ENCODE measurements at regions not wholly inside any gene's neighbourhood (a gene's known extent, or its start where the extent isn't known, plus 50 kb on each side); places are given as distances from the start of the nearest gene placed in this dataset.

DNA sequence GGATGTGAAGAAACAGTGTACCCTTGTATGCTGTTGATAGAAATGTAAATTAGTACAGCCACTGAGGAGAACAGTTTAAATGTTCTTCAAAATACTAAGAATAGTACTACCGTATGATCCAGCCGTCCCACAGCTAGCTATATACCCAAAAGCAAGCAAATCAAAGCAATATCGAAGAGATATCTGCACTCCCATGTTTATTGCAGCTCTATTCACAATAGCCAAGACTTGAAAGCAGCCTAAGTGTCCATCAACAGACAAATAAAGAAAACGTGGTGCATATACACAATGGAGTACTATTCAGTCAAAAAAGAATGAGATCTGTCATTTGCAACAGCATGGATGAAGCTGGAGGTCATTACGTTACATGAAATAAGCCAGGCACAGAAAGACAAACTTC is 88.5 kb upstream of the SLC38A4 start:
- no peak for DNase-seq

- peak; percentile 19 for DNase-seq
Observed at GRCh38 chr12:46915082-46915481, 89.3 kb upstream of the SLC38A4 start.

- DNase-seq = peak; percentile 70
Observed at GRCh38 chr12:46915836-46916235, 90.0 kb upstream of the SLC38A4 start.

DNA sequence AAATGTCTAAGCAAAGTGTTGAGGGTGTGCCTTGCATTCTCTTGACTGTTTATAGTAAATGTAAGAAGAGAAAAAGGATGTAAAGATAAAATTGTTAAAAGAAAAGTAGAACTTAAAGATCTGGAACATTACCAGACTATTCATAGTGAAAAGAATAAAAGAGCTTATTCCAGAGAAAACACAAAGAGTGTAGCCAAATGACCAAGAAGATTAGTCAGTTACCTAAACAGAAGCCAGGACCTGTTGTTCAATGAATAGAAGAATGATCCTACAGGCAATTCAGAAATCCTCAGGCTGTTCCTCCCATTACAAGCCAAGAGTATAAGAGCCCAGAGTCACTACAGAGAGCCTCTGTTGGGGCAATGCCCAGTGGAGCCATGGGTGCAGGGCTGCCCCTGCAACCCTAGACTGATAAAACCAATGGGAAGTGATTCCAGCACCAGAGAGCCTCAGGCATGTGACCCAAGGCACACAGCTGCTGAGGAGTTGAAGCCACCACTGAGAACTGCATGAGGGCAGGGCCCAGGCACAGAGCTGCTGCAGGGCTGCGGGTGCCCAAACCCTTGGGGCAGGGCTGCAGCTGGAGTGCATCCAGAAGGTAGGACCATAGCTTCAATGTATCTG is 91.1 kb upstream of the SLC38A4 start:
- DNase-seq = no peak

GRCh38 chr12:46917821-46918220 is 92.0 kb upstream of the SLC38A4 start:
- DNase-seq = no peak

- DNase-seq = no peak
Observed at GRCh38 chr12:46918631-46919030, 92.8 kb upstream of the SLC38A4 start.

- no peak for DNase-seq
Observed at GRCh38 chr12:46919666-46920400, 94.0 kb upstream of the SLC38A4 start.

- no peak for DNase-seq
Observed at GRCh38 chr12:46920499-46920898, 94.7 kb upstream of the SLC38A4 start.

- DNase-seq = no peak
Observed at GRCh38 chr12:46921048-46921763, 95.4 kb upstream of the SLC38A4 start.

- no peak for DNase-seq
Observed at GRCh38 chr12:46921764-46922133, 96.0 kb upstream of the SLC38A4 start.

DNA sequence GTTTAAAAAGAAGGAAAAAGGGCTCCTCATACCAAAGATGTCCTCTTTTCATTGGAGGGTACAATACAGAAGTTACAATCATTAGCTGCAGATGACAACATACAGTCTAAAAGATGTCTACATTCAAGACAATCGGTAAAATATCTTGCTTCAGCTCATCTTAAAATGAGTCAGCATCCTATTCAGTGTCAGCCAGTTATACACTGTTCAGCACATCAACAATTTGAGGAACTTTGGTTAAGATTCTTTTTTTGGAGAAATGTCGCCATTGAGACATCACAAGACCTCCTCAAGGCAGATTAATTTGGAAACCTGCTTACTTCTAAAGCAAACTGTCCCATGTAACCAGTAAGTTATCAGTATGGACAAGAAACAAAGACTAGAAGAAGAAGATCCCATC is 100.7 kb upstream of the SLC38A4 start:
- DNase-seq = no peak

GRCh38 chr12:46930101-46930500 is 104.3 kb upstream of the SLC38A4 start:
- no peak for DNase-seq

GRCh38 chr12:46933947-46934346 is 108.2 kb upstream of the SLC38A4 start:
- DNase-seq = peak; percentile 75

- DNase-seq = no peak
Observed at GRCh38 chr12:46934374-46935111, 108.7 kb upstream of the SLC38A4 start.

GRCh38 chr12:46935271-46935847 is 109.6 kb upstream of the SLC38A4 start:
- DNase-seq = no peak

DNA sequence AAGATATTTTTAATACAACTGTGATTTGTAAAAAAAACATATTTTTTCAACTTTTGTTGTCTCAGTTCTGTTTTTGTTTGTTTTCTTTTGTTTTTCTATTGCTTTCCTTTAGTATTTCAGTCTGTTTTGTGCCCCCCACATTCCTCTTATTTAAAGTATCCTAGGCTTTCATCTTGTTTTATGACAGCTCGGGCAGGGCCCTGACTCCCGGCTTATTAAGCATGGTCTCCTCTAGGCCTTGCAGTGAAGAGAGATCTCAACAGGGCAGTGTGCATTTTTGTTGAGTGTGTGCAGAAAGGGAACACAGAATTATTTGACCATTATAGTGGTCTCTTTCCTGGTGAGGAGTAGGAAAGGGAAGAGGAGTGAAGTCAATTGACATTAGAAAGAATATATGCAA is 110.2 kb upstream of the SLC38A4 start:
- DNase-seq = no peak

- no peak for DNase-seq
Observed at GRCh38 chr12:46938071-46938678, 112.4 kb upstream of the SLC38A4 start.

DNA sequence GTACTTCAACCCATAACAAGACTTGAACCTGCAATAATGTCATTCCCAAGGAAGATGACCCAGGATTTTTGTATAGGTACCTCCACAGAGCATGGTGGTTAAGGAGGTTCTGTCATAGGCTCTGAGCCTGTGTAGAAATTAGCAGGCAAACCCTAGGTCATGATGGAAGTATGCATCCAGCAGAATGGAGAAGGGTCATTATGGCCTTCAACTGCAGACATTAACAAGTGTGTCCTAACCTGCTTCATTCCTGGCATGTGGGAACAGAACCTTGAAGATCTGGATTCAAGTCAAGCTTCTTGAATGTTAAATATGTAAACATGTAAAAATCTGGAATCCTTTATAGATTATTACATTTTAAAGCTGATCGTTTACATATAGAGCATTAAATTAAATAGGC is 116.2 kb upstream of the SLC38A4 start:
- DNase-seq = no peak

DNA sequence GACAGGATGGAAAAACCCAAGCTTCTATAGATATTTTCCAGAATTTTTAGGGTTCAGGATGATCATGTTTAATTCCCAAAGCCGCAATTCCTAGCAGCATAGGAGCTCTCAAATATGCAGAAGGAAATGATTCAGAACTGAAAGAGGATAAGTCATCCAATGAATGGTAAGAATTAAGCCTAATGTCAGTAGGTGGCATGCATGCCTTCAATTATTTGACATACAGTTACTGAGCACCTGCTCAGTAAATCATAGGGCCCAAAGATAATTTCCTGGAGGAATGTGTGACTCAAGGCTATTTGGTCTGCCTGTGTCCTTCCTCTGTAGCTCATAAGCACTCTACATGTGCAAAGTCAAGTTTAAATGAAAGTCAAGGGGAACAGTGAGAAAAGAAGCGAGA is 116.8 kb upstream of the SLC38A4 start:
- DNase-seq = no peak

GRCh38 chr12:46944088-46944487 is 118.3 kb upstream of the SLC38A4 start:
- peak; percentile 32 for DNase-seq

GRCh38 chr12:46944771-46945170 is 119.0 kb upstream of the SLC38A4 start:
- no peak for DNase-seq

DNA sequence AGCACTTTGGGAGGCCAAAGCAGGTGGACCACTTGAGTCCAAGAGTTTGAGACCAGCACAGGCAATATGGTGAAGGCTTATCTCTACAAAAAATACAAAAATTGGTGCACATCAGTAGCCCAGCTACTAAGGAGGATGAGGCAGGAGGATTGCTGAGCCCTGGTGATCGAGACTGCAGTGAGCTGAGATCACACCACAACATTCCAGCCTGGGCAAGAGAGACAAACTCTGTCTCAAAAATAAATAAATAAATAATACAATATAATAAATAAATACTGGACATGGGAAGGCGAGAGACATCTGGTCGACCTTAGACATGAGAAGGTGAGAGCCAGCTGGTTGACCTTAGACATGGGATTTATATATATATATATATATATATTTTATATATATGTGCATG is 119.8 kb upstream of the SLC38A4 start:
- no peak for DNase-seq

- no peak for DNase-seq
Observed at GRCh38 chr12:46946137-46946536, 120.3 kb upstream of the SLC38A4 start.
